ENCODE measurements at regions not wholly inside any gene's neighbourhood (a gene's known extent, or its start where the extent isn't known, plus 50 kb on each side); places are given as distances from the start of the nearest gene placed in this dataset.

DNA sequence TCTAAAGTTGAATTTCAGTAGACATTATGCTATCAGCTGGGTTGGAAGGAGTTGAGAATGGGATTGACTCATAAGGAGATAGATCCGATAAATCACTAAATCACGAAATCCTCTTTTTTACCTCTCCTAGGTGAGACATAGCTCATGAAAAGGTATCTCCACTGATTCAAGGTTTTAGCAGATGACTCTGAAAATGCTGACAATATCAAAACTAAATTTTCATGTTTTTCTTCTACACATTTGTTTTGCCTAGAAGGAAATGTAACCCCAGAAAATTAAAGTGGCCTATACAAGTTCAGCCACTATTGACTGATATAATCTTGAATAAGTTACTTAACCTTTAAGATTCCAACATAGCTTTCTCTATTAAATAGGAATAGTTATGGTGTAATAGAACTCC lies 82.2 kb upstream of the VWDE start:
- Histone ChIP-seq H3K4me2 (ENCODE audit: low read length) (no peak overlapping the region), H4K20me1 (ENCODE audit: insufficient read depth) (no peaks in the 10 kb centered on the region), H3K9ac (ENCODE audit: low read length) (no peak overlapping the region), H2AFZ (ENCODE audit: low read depth, low read length) (no peak overlapping the region), H3F3A (ENCODE audit: insufficient read depth, low read length, poor library complexity, severe bottlenecking) (no peaks in the 10 kb centered on the region), H3K79me2 (replicated peaks; ENCODE audit: insufficient read depth, low read length) (no peaks in the 10 kb centered on the region), H3K9me2 (ENCODE audit: insufficient read depth, low read length) (no peaks in the 10 kb centered on the region), H3K27me3 (ENCODE audit: insufficient read depth, low read depth, low read length) (no peaks in the 10 kb centered on the region), H3K4me3 (ENCODE audit: low read length) (no peak overlapping the region), H3K27ac (ENCODE audit: low read length) (no peak overlapping the region), H3K9me3 (ENCODE audit: low read length) (no peaks in the 10 kb centered on the region), H3K36me3 (ENCODE audit: insufficient read depth, low read length) (no peaks in the 10 kb centered on the region)
- TF ChIP-seq EP300 (conservative IDR thresholded peaks at IDR 0.05; ENCODE audit: poor library complexity, severe bottlenecking), result no peak
- no peak for TF ChIP-seq POLR2AphosphoS5 (IDR thresholded peaks at IDR 0.05)
- TF ChIP-seq RAD21 (conservative IDR thresholded peaks at IDR 0.05), result no peak
- TF ChIP-seq TAF1 (IDR thresholded peaks at IDR 0.05; ENCODE audit: low read depth), result no peak
- TF ChIP-seq, protein P1, sequence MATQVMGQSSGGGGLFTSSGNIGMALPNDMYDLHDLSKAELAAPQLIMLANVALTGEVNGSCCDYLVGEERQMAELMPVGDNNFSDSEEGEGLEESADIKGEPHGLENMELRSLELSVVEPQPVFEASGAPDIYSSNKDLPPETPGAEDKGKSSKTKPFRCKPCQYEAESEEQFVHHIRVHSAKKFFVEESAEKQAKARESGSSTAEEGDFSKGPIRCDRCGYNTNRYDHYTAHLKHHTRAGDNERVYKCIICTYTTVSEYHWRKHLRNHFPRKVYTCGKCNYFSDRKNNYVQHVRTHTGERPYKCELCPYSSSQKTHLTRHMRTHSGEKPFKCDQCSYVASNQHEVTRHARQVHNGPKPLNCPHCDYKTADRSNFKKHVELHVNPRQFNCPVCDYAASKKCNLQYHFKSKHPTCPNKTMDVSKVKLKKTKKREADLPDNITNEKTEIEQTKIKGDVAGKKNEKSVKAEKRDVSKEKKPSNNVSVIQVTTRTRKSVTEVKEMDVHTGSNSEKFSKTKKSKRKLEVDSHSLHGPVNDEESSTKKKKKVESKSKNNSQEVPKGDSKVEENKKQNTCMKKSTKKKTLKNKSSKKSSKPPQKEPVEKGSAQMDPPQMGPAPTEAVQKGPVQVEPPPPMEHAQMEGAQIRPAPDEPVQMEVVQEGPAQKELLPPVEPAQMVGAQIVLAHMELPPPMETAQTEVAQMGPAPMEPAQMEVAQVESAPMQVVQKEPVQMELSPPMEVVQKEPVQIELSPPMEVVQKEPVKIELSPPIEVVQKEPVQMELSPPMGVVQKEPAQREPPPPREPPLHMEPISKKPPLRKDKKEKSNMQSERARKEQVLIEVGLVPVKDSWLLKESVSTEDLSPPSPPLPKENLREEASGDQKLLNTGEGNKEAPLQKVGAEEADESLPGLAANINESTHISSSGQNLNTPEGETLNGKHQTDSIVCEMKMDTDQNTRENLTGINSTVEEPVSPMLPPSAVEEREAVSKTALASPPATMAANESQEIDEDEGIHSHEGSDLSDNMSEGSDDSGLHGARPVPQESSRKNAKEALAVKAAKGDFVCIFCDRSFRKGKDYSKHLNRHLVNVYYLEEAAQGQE (IDR thresholded peaks at IDR 0.05; ENCODE audit: borderline replicate concordance), result no peak
- no peak for TF ChIP-seq EZH2 (IDR thresholded peaks at IDR 0.05; ENCODE audit: borderline replicate concordance, insufficient read depth, low read length, poor library complexity, severe bottlenecking)
- TF ChIP-seq, protein P2, sequence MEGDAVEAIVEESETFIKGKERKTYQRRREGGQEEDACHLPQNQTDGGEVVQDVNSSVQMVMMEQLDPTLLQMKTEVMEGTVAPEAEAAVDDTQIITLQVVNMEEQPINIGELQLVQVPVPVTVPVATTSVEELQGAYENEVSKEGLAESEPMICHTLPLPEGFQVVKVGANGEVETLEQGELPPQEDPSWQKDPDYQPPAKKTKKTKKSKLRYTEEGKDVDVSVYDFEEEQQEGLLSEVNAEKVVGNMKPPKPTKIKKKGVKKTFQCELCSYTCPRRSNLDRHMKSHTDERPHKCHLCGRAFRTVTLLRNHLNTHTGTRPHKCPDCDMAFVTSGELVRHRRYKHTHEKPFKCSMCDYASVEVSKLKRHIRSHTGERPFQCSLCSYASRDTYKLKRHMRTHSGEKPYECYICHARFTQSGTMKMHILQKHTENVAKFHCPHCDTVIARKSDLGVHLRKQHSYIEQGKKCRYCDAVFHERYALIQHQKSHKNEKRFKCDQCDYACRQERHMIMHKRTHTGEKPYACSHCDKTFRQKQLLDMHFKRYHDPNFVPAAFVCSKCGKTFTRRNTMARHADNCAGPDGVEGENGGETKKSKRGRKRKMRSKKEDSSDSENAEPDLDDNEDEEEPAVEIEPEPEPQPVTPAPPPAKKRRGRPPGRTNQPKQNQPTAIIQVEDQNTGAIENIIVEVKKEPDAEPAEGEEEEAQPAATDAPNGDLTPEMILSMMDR (IDR thresholded peaks at IDR 0.05; ENCODE audit: poor library complexity, severe bottlenecking), result no peak
- TF ChIP-seq SMC3 (conservative IDR thresholded peaks at IDR 0.05; ENCODE audit: poor library complexity), result no peak
- no peak for TF ChIP-seq MXI1 (conservative IDR thresholded peaks at IDR 0.05; ENCODE audit: poor library complexity, severe bottlenecking)

DNA sequence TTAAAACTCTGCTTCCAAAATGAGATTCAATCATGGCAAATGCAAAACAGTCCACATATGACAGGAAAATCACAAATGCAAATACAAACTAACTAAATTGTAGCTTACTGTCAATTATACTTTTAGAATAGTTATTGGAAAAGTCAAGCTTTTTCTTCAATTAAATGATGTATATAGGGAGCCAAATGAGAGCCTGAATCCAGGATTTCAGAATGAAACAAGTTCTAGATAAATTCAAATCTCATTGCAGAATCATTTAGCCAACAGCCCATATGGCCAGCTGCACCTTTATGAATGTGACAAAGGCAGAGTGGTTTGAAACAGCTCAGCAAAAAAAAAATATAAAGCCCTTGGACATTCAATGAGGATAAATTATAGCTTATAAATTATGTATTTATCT lies 82.2 kb upstream of the SCIN start:
- Histone ChIP-seq H3K36me3 (ENCODE audit: insufficient read depth, low read length) (no peaks in the 10 kb centered on the region), H2AFZ (ENCODE audit: low read depth, low read length) (no peak overlapping the region), H3K79me2 (replicated peaks; ENCODE audit: insufficient read depth, low read length) (no peaks in the 10 kb centered on the region), H3F3A (ENCODE audit: insufficient read depth, low read length, poor library complexity, severe bottlenecking) (no peaks in the 10 kb centered on the region), H3K27ac (ENCODE audit: low read length) (no peak overlapping the region), H3K9me3 (ENCODE audit: low read length) (no peaks in the 10 kb centered on the region), H3K9me2 (ENCODE audit: insufficient read depth, low read length) (no peaks in the 10 kb centered on the region), H4K20me1 (ENCODE audit: insufficient read depth) (no peaks in the 10 kb centered on the region), H3K27me3 (ENCODE audit: insufficient read depth, low read depth, low read length) (no peaks in the 10 kb centered on the region), H3K4me3 (ENCODE audit: low read length) (no peak overlapping the region), H3K9ac (ENCODE audit: low read length) (no peak overlapping the region), H3K4me2 (ENCODE audit: low read length) (no peak overlapping the region)
- TF ChIP-seq EZH2 (IDR thresholded peaks at IDR 0.05; ENCODE audit: borderline replicate concordance, insufficient read depth, low read length, poor library complexity, severe bottlenecking), result no peak
- no peak for TF ChIP-seq SMC3 (conservative IDR thresholded peaks at IDR 0.05; ENCODE audit: poor library complexity)
- no peak for TF ChIP-seq RAD21 (conservative IDR thresholded peaks at IDR 0.05)
